Fibroblast of lung (primary cell): ENCODE measurements at regions not wholly inside any gene's neighbourhood (a gene's known extent, or its start where the extent isn't known, plus 50 kb on each side); places are given as distances from the start of the nearest gene placed in this dataset.

Experiments
- EZH2 ChIP-seq: IDR thresholded peaks from 2 replicates; pipeline ENCODE4 v1.5.1; 2012; ENCODE audit warnings: low read length, control low read depth, mild to moderate bottlenecking; ENCODE audit errors: missing control alignments
- TF ChIP-seq, protein P1 (sequence below), 2 donors: IDR thresholded peaks in 1 of 2; conservative IDR thresholded peaks in 1 of 2; 1 replicate in 1 of 2; 2 replicates in 1 of 2; pipeline ENCODE4 v1.5.1; 2011 to 2012; ENCODE audit warnings: low read length in 2 of 2, control low read depth in 1 of 2, inconsistent platforms in 1 of 2, low read depth in 1 of 2, mild to moderate bottlenecking in 1 of 2

DNA sequence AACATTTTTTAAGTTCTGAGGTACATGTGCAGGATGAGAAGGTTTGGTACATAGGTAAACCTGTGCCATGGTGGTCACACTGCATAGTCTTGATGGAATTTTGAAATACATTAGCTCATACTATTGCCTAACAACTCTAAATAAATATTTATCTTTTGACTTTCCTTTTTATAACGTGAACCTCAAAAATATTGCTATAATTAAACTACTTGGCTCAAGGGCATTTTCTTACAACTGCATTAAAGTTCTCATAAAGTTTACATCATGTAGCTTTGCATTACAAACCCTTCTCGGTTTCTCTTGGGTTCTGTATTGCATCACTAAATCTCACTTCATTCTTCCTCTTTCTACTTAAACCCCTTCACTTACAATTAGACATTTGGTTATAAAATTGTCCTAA, 636.0 kb upstream of the PTCHD4 start:
- TF ChIP-seq, protein P1, sequence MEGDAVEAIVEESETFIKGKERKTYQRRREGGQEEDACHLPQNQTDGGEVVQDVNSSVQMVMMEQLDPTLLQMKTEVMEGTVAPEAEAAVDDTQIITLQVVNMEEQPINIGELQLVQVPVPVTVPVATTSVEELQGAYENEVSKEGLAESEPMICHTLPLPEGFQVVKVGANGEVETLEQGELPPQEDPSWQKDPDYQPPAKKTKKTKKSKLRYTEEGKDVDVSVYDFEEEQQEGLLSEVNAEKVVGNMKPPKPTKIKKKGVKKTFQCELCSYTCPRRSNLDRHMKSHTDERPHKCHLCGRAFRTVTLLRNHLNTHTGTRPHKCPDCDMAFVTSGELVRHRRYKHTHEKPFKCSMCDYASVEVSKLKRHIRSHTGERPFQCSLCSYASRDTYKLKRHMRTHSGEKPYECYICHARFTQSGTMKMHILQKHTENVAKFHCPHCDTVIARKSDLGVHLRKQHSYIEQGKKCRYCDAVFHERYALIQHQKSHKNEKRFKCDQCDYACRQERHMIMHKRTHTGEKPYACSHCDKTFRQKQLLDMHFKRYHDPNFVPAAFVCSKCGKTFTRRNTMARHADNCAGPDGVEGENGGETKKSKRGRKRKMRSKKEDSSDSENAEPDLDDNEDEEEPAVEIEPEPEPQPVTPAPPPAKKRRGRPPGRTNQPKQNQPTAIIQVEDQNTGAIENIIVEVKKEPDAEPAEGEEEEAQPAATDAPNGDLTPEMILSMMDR (conservative IDR thresholded peaks at IDR 0.05 in 1 of 2, IDR thresholded peaks at IDR 0.05 in 1 of 2; ENCODE audit: low read depth in 1 of 2, low read length in 2 of 2), result no peak
- TF ChIP-seq EZH2, result no peak
